ENCODE measurements at regions not wholly inside any gene's neighbourhood (a gene's known extent, or its start where the extent isn't known, plus 50 kb on each side); places are given as distances from the start of the nearest gene placed in this dataset.

DNA sequence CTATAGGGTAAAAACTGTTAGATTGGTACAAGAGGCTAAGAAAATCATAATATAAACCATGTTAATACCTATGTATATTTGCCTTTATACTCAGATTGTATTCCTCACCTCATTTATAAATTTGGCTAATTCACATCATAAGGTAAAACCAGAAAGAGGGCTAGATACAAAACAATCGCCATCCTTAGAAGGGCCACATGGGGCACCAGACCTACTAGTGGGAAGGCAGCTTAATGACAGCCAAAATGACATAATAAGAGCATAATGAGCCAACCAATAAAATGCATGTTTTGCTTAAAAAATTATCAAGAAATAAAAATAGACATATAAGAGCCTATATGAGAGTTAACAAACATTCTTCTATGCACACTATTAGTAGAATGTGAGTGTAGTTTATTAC lies 107.3 kb upstream of the PRDX4 start:
- TF ChIP-seq USF2 (IDR thresholded peaks at IDR 0.05; ENCODE audit: low read depth, low read length) (no peak), MAZ (IDR thresholded peaks at IDR 0.05; ENCODE audit: borderline replicate concordance, low read depth, low read length) (no peak), MAFK (IDR thresholded peaks at IDR 0.05; ENCODE audit: low read depth, low read length) (no peak), CTCF (conservative IDR thresholded peaks at IDR 0.05; ENCODE audit: low read depth, low read length) (no peak), CEBPB (IDR thresholded peaks at IDR 0.05; ENCODE audit: low read depth, low read length) (no peak), POLR2A (IDR thresholded peaks at IDR 0.05; ENCODE audit: low read depth, low read length) (no peak), ELK1 (IDR thresholded peaks at IDR 0.05; ENCODE audit: borderline replicate concordance, low read depth, low read length) (no peak), MXI1 (IDR thresholded peaks at IDR 0.05; ENCODE audit: borderline replicate concordance, low read depth, low read length) (no peak), CHD1 (IDR thresholded peaks at IDR 0.05; ENCODE audit: low read depth, low read length) (no peak)
